ENCODE measurements at regions not wholly inside any gene's neighbourhood (a gene's known extent, or its start where the extent isn't known, plus 50 kb on each side); places are given as distances from the start of the nearest gene placed in this dataset.

- no peak for TF ChIP-seq CTCF (IDR thresholded peaks at IDR 0.05; ENCODE audit: extremely low read depth, insufficient read depth, missing control alignments)
- in situ Hi-C loops (cut with MboI; ENCODE audit: low pct_unique_long_range_greater_than_20kb, low sequenced_read_pairs, unreplicated experiment): no loop called here
- DNase-seq (ENCODE audit: low spot score): no peak
Observed at GRCh38 chr11:134749040-134749839, 337.2 kb upstream of the B3GAT1 start.

GRCh38 chr11:134746609-134747008, 334.6 kb upstream of the B3GAT1 start:
- no peak for DNase-seq (ENCODE audit: low spot score)
- in situ Hi-C loops (cut with MboI; ENCODE audit: low pct_unique_long_range_greater_than_20kb, low sequenced_read_pairs, unreplicated experiment): no loop called here
- no peak for TF ChIP-seq CTCF (IDR thresholded peaks at IDR 0.05; ENCODE audit: extremely low read depth, insufficient read depth, missing control alignments)

- no peak for TF ChIP-seq CTCF (IDR thresholded peaks at IDR 0.05; ENCODE audit: extremely low read depth, insufficient read depth, missing control alignments)
- DNase-seq (ENCODE audit: low spot score): no peak
- in situ Hi-C loops (cut with MboI; ENCODE audit: low pct_unique_long_range_greater_than_20kb, low sequenced_read_pairs, unreplicated experiment): no loop called here
Observed at GRCh38 chr11:134745456-134745855, 333.4 kb upstream of the B3GAT1 start.

GRCh38 chr11:134743820-134744195, 331.8 kb upstream of the B3GAT1 start:
- no peak for TF ChIP-seq CTCF (IDR thresholded peaks at IDR 0.05; ENCODE audit: extremely low read depth, insufficient read depth, missing control alignments)
- in situ Hi-C loops (cut with MboI; ENCODE audit: low pct_unique_long_range_greater_than_20kb, low sequenced_read_pairs, unreplicated experiment): no loop called here

GRCh38 chr11:134742956-134743819, 331.1 kb upstream of the B3GAT1 start:
- TF ChIP-seq CTCF (IDR thresholded peaks at IDR 0.05; ENCODE audit: extremely low read depth, insufficient read depth, missing control alignments): no peak
- DNase-seq (ENCODE audit: low spot score): no peak
- in situ Hi-C loops (cut with MboI; ENCODE audit: low pct_unique_long_range_greater_than_20kb, low sequenced_read_pairs, unreplicated experiment): no loop called here

More at GRCh38 chr11:134743820-134744195, 331.8 kb upstream of the B3GAT1 start:
- no peak for DNase-seq (ENCODE audit: low spot score)

GRCh38 chr11:134742224-134742612, 330.2 kb upstream of the B3GAT1 start:
- TF ChIP-seq CTCF (IDR thresholded peaks at IDR 0.05; ENCODE audit: extremely low read depth, insufficient read depth, missing control alignments): no peak
- no peak for DNase-seq (ENCODE audit: low spot score)
- in situ Hi-C loops (cut with MboI; ENCODE audit: low pct_unique_long_range_greater_than_20kb, low sequenced_read_pairs, unreplicated experiment): no loop called here
